Heart left ventricle (tissue), 16 donors: ENCODE measurements at regions not wholly inside any gene's neighbourhood (a gene's known extent, or its start where the extent isn't known, plus 50 kb on each side); places are given as distances from the start of the nearest gene placed in this dataset.
A peak's percentile ranks its signal among the peaks of the same experiment; 100 is the strongest.

ENCODE experiments used
- ATAC-seq, 4 donors: fragments of 200-7000 bp; cut with Tn5 transposase; one replicate each; pipeline ENCODE4 v1.9.1; 2020 to 2022; ENCODE audit warnings: moderate library complexity in 4 of 4, mild to moderate bottlenecking in 3 of 4, moderate number of reproducible peaks in 1 of 4
- DNase-seq, 5 donors: peaks; one replicate each; pipeline ENCODE4 v3.0.0-alpha.2; 2020
- H3K27ac ChIP-seq, 12 donors: fragments of 200-600 bp; sonication (generic) in 4 of 12; one replicate each; pipeline versions ENCODE4 v1.5.0 to v1.8.0; 2016 to 2022; ENCODE audit warnings: mild to moderate bottlenecking in 2 of 12
- H3K27me3 ChIP-seq, 9 donors: fragments of 200-600 bp; sonication (generic) in 2 of 9; one replicate each; pipeline versions ENCODE4 v1.5.1 to v1.8.0; 2016 to 2022; ENCODE audit warnings: mild to moderate bottlenecking in 3 of 9
- H3K36me3 ChIP-seq, 9 donors: fragments of 200-600 bp; sonication (generic) in 2 of 9; one replicate each; pipeline versions ENCODE4 v1.5.0 to v1.8.0; 2018 to 2022; ENCODE audit warnings: mild to moderate bottlenecking in 2 of 9
- H3K4me1 ChIP-seq, 12 donors: fragments of 200-600 bp; sonication (generic) in 4 of 12; one replicate each; pipeline versions ENCODE4 v1.5.0 to v1.8.0; 2016 to 2022; ENCODE audit warnings: mild to moderate bottlenecking in 3 of 12
- H3K4me3 ChIP-seq, 12 donors: fragments of 200-600 bp; sonication (generic) in 4 of 12; one replicate each; pipeline versions ENCODE4 v1.5.0 to v1.8.0; 2017 to 2022; ENCODE audit warnings: mild to moderate bottlenecking in 9 of 12, moderate library complexity in 4 of 12
- H3K9me3 ChIP-seq, 12 donors: fragments of 200-600 bp; sonication (generic) in 4 of 12; one replicate each; pipeline versions ENCODE4 v1.5.0 to v1.8.0; 2016 to 2022; ENCODE audit warnings: mild to moderate bottlenecking in 1 of 12
- CTCF ChIP-seq, 12 donors: fragments of 200-600 bp; sonication (generic) in 4 of 12; IDR thresholded peaks; one replicate each; pipeline versions ENCODE4 v1.5.0 to v1.8.0; 2018 to 2022; ENCODE audit warnings: antibody characterized with exemption in 12 of 12, mild to moderate bottlenecking in 5 of 12
- POLR2A ChIP-seq, 2 donors: fragments of 450-650 bp; IDR thresholded peaks; one replicate each; pipeline ENCODE4 v1.6.1; 2017; ENCODE audit warnings: antibody characterized with exemption in 2 of 2, mild to moderate bottlenecking in 2 of 2, moderate library complexity in 2 of 2
- WGBS, 4 donors: extraction: QIAGEN DNeasy Blood & Tissue Kit in 2 of 4; methylation state at CpG; one replicate each; pipeline versions ENCODE4 v1.1.5 to v1.1.7; 2013 to 2018; 5-methylcytosine and 5-hydroxymethylcytosine counted together
- intact Hi-C, 10 donors: fragments of 100-400 bp; cut with DNase I; formaldehyde crosslinking; loops; one replicate each; pipeline versions ENCODE4 v1.11.1 to v1.14.2; 2022
- donor health status: ischemic (EF 13 %, LVEDD 7.1; RV severe dilation, severe dysfunction).
- donor health status: healthy with polysubstance abuse.
- donor health status: DM: no; HTN: yes; CAD: no.
- donor health status: DM: no; HTN: no; CAD: no.
- donor health status: ischemic (EF 25% LVEDD 6.9; RV normal size, moderate dysfunction).
- donor health status: ischemic (EF 25% LVEDD 5.7; RV mildly dilated, moderate dysfunction).
- donor health status: healthy.
- donor health status: DM: yes; HTN: yes; CAD: no.
- donor health status: ischemic (EF 35%, LVEDD 5.7; RV mildly dilated, moderate dysfunction).
- donor health status: nonischemic (EF 11% LVEDD 7.7; RV severe dilation, severe dysfunction).
- donor health status: DM: yes; HTN: yes; CAD: no.
- donor health status: PGD.
- donor health status: ischemic (EF 29% LVEDD 5.4; RV normal size, mild dysfunction).
- donor health status: nonischemic (EF 23%, LVEDD 6.1; RV moderate dilation, normal function).

- ATAC-seq (no peak), DNase-seq (no peak)
- Histone ChIP-seq H3K27ac (peak overlapping the region in 1 of 12 donors; percentile 81), H3K36me3 (no peaks in the 10 kb centered on the region), H3K4me3 (no peak overlapping the region), H3K4me1 (peaks cover 0 to 65% (median 0%) of the 10 kb centered on the region in 12 donors), H3K27me3 (no peaks in the 10 kb centered on the region), H3K9me3 (peaks cover 0 to 5% (median 0%) of the 10 kb centered on the region in 12 donors)
- intact Hi-C loops = no loop called here
- no peak for TF ChIP-seq CTCF (IDR thresholded peaks at IDR 0.05)
- TF ChIP-seq POLR2A (IDR thresholded peaks at IDR 0.05) = no peak
- 90 to 93% (median 92%) methylated on average over 6 of the region's 6 CpGs for WGBS, 4 donors
These were observed 296.7 kb upstream of the PROK2 start for GRCh38 chr3:72081471-72082185.

GRCh38 chr3:72080800-72081199 is 295.9 kb upstream of the PROK2 start:
- WGBS, 4 donors = 87 to 94% (median 89%) methylated on average over 5 of the region's 5 CpGs
- H3K27ac ChIP-seq = peak overlapping the region in 1 of 12 donors; percentile 49
- no peak overlapping the region for H3K4me3 ChIP-seq
- no peak for ATAC-seq
- TF ChIP-seq POLR2A (IDR thresholded peaks at IDR 0.05) (no peak), CTCF (IDR thresholded peaks at IDR 0.05) (no peak)
- no peak for DNase-seq
- no peaks in the 10 kb centered on the region for H3K27me3 ChIP-seq
- H3K36me3 ChIP-seq = no peaks in the 10 kb centered on the region
- intact Hi-C loops = no loop called here
- H3K9me3 ChIP-seq = peaks cover 0 to 13% (median 4%) of the 10 kb centered on the region in 12 donors
- H3K4me1 ChIP-seq = peaks cover 0 to 57% (median 0%) of the 10 kb centered on the region in 12 donors

GRCh38 chr3:72080095-72080494 is 295.1 kb upstream of the PROK2 start:
- ATAC-seq = peak in 1 of 4 donors; percentile 25
- no peak for TF ChIP-seq CTCF (IDR thresholded peaks at IDR 0.05)
- TF ChIP-seq POLR2A (IDR thresholded peaks at IDR 0.05) = no peak
- no peak overlapping the region for H3K4me3 ChIP-seq
- H3K4me1 ChIP-seq = peaks cover 0 to 56% (median 0%) of the 10 kb centered on the region in 12 donors
- WGBS, 4 donors = 70 to 94% (median 87%) methylated on average over 3 of the region's 3 CpGs
- H3K36me3 ChIP-seq = no peaks in the 10 kb centered on the region
- no peak for DNase-seq
- H3K9me3 ChIP-seq = peaks cover 0 to 20% (median 6%) of the 10 kb centered on the region in 12 donors
- no peaks in the 10 kb centered on the region for H3K27me3 ChIP-seq
- peak overlapping the region in 1 of 12 donors; percentile 49 for H3K27ac ChIP-seq
- intact Hi-C loops = no loop called here

GRCh38 chr3:72079369-72079872 is 294.5 kb upstream of the PROK2 start:
- TF ChIP-seq CTCF (IDR thresholded peaks at IDR 0.05) = no peak
- no peak for TF ChIP-seq POLR2A (IDR thresholded peaks at IDR 0.05)
- Histone ChIP-seq H3K27me3 (no peaks in the 10 kb centered on the region), H3K4me3 (no peak overlapping the region), H3K9me3 (peaks cover 0 to 25% (median 6%) of the 10 kb centered on the region in 12 donors), H3K4me1 (peaks cover 0 to 56% (median 0%) of the 10 kb centered on the region in 12 donors), H3K27ac (peak overlapping the region in 1 of 12 donors; percentile 49), H3K36me3 (no peaks in the 10 kb centered on the region)
- DNase-seq (no peak), ATAC-seq (no peak)
- intact Hi-C loops = no loop called here
- WGBS, 4 donors = 91 to 96% (median 91%) methylated on average over 2 of the region's 2 CpGs
